A673 (cell line): ENCODE measurements at regions not wholly inside any gene's neighbourhood (a gene's known extent, or its start where the extent isn't known, plus 50 kb on each side); places are given as distances from the start of the nearest gene placed in this dataset.
A peak's percentile ranks its signal among the peaks of the same experiment; 100 is the strongest.

Source experiments
- BruUV-seq: library from RNA; stranded (reverse); fragments of 400-500 nt; replicated peaks from 2 replicates; lab custom pipeline; 2021; lab: Mats Ljungman, UMichigan
- CTCF ChIA-PET: fragments of 300-600 bp; sonication (Branson Sonifier 250); formaldehyde crosslinking; loops from one replicate; lab custom pipeline; 2022; ENCODE audit warnings: antibody characterized with exemption; lab: Charles Lee
- POLR2A ChIA-PET: fragments of 300-600 bp; sonication (Branson Sonifier 250); formaldehyde crosslinking; loops from one replicate; lab custom pipeline; 2022; ENCODE audit warnings: antibody characterized with exemption; ENCODE audit not compliant: low non-redundant PET; lab: Charles Lee
- DNase-seq: peaks from one replicate; pipeline ENCODE4 v3.0.0-alpha.2; 2015; ENCODE audit warnings: low spot score
- H3K27ac ChIP-seq: fragments of 200-600 bp; sonication (generic); 2 replicates; pipeline ENCODE4 v1.5.1; 2016; ENCODE audit warnings: mixed run types, low read depth, mild to moderate bottlenecking, mixed read lengths, antibody characterized with exemption, low read length; ENCODE audit not compliant: poor library complexity, severe bottlenecking
- H3K27me3 ChIP-seq: fragments of 200-600 bp; sonication (generic); replicated peaks from 2 replicates; pipeline ENCODE4 v1.6.1; 2017; ENCODE audit warnings: mixed run types, low read depth, mild to moderate bottlenecking, mixed read lengths, antibody characterized with exemption, low read length; ENCODE audit not compliant: insufficient read depth, poor library complexity
- H3K36me3 ChIP-seq: fragments of 200-600 bp; sonication (generic); 2 replicates; pipeline ENCODE4 v1.6.1; 2016; ENCODE audit warnings: mixed run types, mild to moderate bottlenecking, mixed read lengths, antibody characterized with exemption, low read length; ENCODE audit not compliant: insufficient read depth, poor library complexity, severe bottlenecking
- H3K4me1 ChIP-seq: fragments of 200-600 bp; sonication (generic); 2 replicates; pipeline ENCODE4 v1.6.1; 2017; ENCODE audit warnings: mixed run types, mild to moderate bottlenecking, mixed read lengths, antibody characterized with exemption, low read length; ENCODE audit not compliant: insufficient read depth, poor library complexity, severe bottlenecking
- H3K4me3 ChIP-seq: fragments of 200-600 bp; sonication (generic); 2 replicates; pipeline ENCODE4 v1.5.1; 2016; ENCODE audit warnings: low read depth, mixed run types, mild to moderate bottlenecking, mixed read lengths, low read length; ENCODE audit not compliant: poor library complexity, severe bottlenecking
- H3K9me3 ChIP-seq: fragments of 200-600 bp; sonication (generic); 2 replicates; pipeline ENCODE4 v1.6.1; 2016; ENCODE audit warnings: mixed run types, low read depth, mild to moderate bottlenecking, mixed read lengths, antibody characterized with exemption, low read length; ENCODE audit not compliant: poor library complexity, severe bottlenecking
- CTCF ChIP-seq: fragments of 300-800, 200-600 bp; sonication (generic); conservative IDR thresholded peaks from 2 replicates; pipeline ENCODE4 v1.5.1; 2017; ENCODE audit warnings: low read depth, mild to moderate bottlenecking, antibody characterized with exemption, low read length, moderate library complexity, mixed read lengths
- EZH2 ChIP-seq: fragments of 200-600 bp; sonication (generic); IDR thresholded peaks from 2 replicates; pipeline ENCODE4 v1.6.1; 2017; ENCODE audit warnings: borderline replicate concordance, low read depth, mild to moderate bottlenecking, mixed read lengths, antibody characterized with exemption, low read length; ENCODE audit not compliant: poor library complexity, severe bottlenecking
- intact Hi-C: fragments of 100-400 bp; cut with micrococcal nuclease; formaldehyde crosslinking; loops from one replicate; pipeline ENCODE4 v1.10.0; 2022; ENCODE audit not compliant: unreplicated experiment

- H3K36me3 ChIP-seq, result no peaks in the 10 kb centered on the region
- H3K9me3 ChIP-seq, result no peaks in the 10 kb centered on the region
- H3K27ac ChIP-seq, result peak overlapping the region; percentile 39
- BruUV-seq, result no TSS peak
- POLR2A ChIA-PET, result no interaction called here
- peak; percentile 35 for DNase-seq
- CTCF ChIA-PET, result no interaction called here
- TF ChIP-seq EZH2 (no peak), CTCF (no peak)
- no peak overlapping the region for H3K4me3 ChIP-seq
- intact Hi-C loops, result no loop called here
- no peaks in the 10 kb centered on the region for H3K27me3 ChIP-seq
- H3K4me1 ChIP-seq, result peaks cover 25% of the 10 kb centered on the region
These were observed 358.5 kb downstream of the SEC16B start for GRCh38 chr1:177611402-177611801.

GRCh38 chr1:177609953-177610352 lies 359.9 kb downstream of the SEC16B start:
- H3K4me1 ChIP-seq, result peaks cover 28% of the 10 kb centered on the region
- H3K9me3 ChIP-seq, result no peaks in the 10 kb centered on the region
- no peaks in the 10 kb centered on the region for H3K27me3 ChIP-seq
- ChIA-PET POLR2A (no interaction called here), CTCF (no interaction called here)
- BruUV-seq, result no TSS peak
- no peak for TF ChIP-seq CTCF
- TF ChIP-seq EZH2, result no peak
- H3K4me3 ChIP-seq, result no peak overlapping the region
- intact Hi-C loops, result no loop called here
- no peaks in the 10 kb centered on the region for H3K36me3 ChIP-seq
- DNase-seq, result no peak
- no peak overlapping the region for H3K27ac ChIP-seq

- Histone ChIP-seq H3K36me3 (no peaks in the 10 kb centered on the region), H3K9me3 (no peaks in the 10 kb centered on the region), H3K27me3 (no peaks in the 10 kb centered on the region), H3K4me3 (no peak overlapping the region), H3K4me1 (peaks cover 42% of the 10 kb centered on the region), H3K27ac (peak overlapping the region; percentile 18)
- ChIA-PET CTCF (no interaction called here), POLR2A (no interaction called here)
- intact Hi-C loops, result no loop called here
- no peak for DNase-seq
- TF ChIP-seq EZH2 (no peak), CTCF (no peak)
- BruUV-seq, result no TSS peak
These were observed 368.9 kb downstream of the SEC16B start for GRCh38 chr1:177600936-177601335.
